ENCODE measurements at regions not wholly inside any gene's neighbourhood (a gene's known extent, or its start where the extent isn't known, plus 50 kb on each side); places are given as distances from the start of the nearest gene placed in this dataset.

GRCh38 chr11:96620464-96621044, 230.7 kb downstream of the JRKL start:
- no peak overlapping the region for H2AFZ ChIP-seq (ENCODE audit: low read depth, low read length)
- no peaks in the 10 kb centered on the region for H3K4me1 ChIP-seq (ENCODE audit: low read length)
- no peak overlapping the region for H3K9ac ChIP-seq (ENCODE audit: low read length)
- H3K4me2 ChIP-seq (ENCODE audit: low read length), result no peak overlapping the region
- H3K9me3 ChIP-seq (ENCODE audit: insufficient read depth, low read length), result no peaks in the 10 kb centered on the region
- no peaks in the 10 kb centered on the region for H3K27me3 ChIP-seq (ENCODE audit: low read depth, low read length)
- no peak for TF ChIP-seq CTCF (IDR thresholded peaks at IDR 0.05; ENCODE audit: low read depth, low read length)
- no peak for TF ChIP-seq EZH2phosphoT487 (IDR thresholded peaks at IDR 0.05; ENCODE audit: low read depth)
- H3K4me3 ChIP-seq (ENCODE audit: low read length), result no peak overlapping the region
- no peak overlapping the region for H3K27ac ChIP-seq (ENCODE audit: low read length)
- no peaks in the 10 kb centered on the region for H3K36me3 ChIP-seq (replicated peaks; ENCODE audit: low read depth, low read length)
- H4K20me1 ChIP-seq (ENCODE audit: insufficient read depth, low read length), result no peaks in the 10 kb centered on the region
- H3K79me2 ChIP-seq (ENCODE audit: low read length), result no peaks in the 10 kb centered on the region

DNA sequence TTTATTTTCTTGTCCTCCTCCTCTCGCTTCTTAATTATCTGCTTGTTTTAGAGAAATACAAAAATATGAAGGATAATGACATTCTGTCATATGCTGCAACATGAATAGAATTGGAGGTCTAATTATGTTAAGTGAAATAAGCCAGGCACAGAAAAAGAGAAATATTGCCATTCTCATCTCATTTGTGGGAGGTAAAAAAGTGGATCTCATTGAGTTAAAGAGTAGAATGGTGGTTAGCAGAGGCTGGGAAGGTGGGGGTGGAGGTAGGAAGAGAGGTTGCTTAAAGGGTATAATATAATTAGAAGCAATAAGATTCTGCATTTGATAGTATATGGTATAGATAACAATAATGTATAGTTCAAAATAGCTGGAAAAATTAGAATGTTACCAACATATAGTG, 231.3 kb downstream of the JRKL start:
- H2AFZ ChIP-seq (ENCODE audit: low read depth, low read length), result no peak overlapping the region
- no peak overlapping the region for H3K4me2 ChIP-seq (ENCODE audit: low read length)
- no peak for TF ChIP-seq EZH2phosphoT487 (IDR thresholded peaks at IDR 0.05; ENCODE audit: low read depth)
- TF ChIP-seq CTCF (IDR thresholded peaks at IDR 0.05; ENCODE audit: low read depth, low read length), result no peak
- H3K9me3 ChIP-seq (ENCODE audit: insufficient read depth, low read length), result no peaks in the 10 kb centered on the region
- no peaks in the 10 kb centered on the region for H3K36me3 ChIP-seq (replicated peaks; ENCODE audit: low read depth, low read length)
- H3K4me1 ChIP-seq (ENCODE audit: low read length), result no peaks in the 10 kb centered on the region
- no peak overlapping the region for H3K4me3 ChIP-seq (ENCODE audit: low read length)
- H3K9ac ChIP-seq (ENCODE audit: low read length), result no peak overlapping the region
- H3K27me3 ChIP-seq (ENCODE audit: low read depth, low read length), result no peaks in the 10 kb centered on the region
- H3K27ac ChIP-seq (ENCODE audit: low read length), result no peak overlapping the region
- no peaks in the 10 kb centered on the region for H3K79me2 ChIP-seq (ENCODE audit: low read length)
- no peaks in the 10 kb centered on the region for H4K20me1 ChIP-seq (ENCODE audit: insufficient read depth, low read length)

DNA sequence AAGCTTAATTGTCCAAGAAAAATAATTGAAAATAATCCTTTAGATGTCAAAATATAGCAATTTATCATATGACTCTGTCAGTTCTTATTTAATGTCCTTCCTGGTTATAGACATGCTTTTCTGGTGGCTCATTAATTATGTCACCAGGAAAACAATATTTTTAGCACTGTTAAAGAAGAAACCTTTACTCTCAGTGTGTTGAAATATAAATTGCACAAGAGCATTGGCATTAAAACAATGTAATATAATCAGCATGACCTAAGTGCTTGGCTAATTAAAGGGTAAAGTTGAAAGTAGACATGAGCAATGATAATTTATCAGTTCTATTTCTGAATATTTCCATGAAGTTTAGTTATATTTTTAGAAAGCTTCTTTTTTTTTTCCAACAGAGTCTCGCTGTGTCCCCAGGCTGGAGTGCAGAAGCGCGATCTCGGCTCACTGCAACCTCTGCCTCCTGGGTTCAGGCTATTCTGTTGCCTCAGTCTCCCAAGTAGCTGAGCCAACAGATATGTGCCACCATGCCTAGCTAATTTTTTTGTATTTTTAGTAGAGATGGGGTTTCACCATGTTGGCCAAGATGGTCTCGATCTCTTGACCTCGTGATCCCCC, 232.3 kb downstream of the JRKL start:
- H3K27ac ChIP-seq (ENCODE audit: low read length), result no peak overlapping the region
- H3K36me3 ChIP-seq (replicated peaks; ENCODE audit: low read depth, low read length), result no peaks in the 10 kb centered on the region
- TF ChIP-seq EZH2phosphoT487 (IDR thresholded peaks at IDR 0.05; ENCODE audit: low read depth) (no peak), CTCF (IDR thresholded peaks at IDR 0.05; ENCODE audit: low read depth, low read length) (no peak)
- H3K9ac ChIP-seq (ENCODE audit: low read length), result no peak overlapping the region
- H3K4me3 ChIP-seq (ENCODE audit: low read length), result no peak overlapping the region
- H3K4me2 ChIP-seq (ENCODE audit: low read length), result no peak overlapping the region
- no peaks in the 10 kb centered on the region for H3K9me3 ChIP-seq (ENCODE audit: insufficient read depth, low read length)
- H2AFZ ChIP-seq (ENCODE audit: low read depth, low read length), result no peak overlapping the region
- H3K27me3 ChIP-seq (ENCODE audit: low read depth, low read length), result no peaks in the 10 kb centered on the region
- no peaks in the 10 kb centered on the region for H3K79me2 ChIP-seq (ENCODE audit: low read length)
- no peaks in the 10 kb centered on the region for H4K20me1 ChIP-seq (ENCODE audit: insufficient read depth, low read length)
- H3K4me1 ChIP-seq (ENCODE audit: low read length), result no peaks in the 10 kb centered on the region

DNA sequence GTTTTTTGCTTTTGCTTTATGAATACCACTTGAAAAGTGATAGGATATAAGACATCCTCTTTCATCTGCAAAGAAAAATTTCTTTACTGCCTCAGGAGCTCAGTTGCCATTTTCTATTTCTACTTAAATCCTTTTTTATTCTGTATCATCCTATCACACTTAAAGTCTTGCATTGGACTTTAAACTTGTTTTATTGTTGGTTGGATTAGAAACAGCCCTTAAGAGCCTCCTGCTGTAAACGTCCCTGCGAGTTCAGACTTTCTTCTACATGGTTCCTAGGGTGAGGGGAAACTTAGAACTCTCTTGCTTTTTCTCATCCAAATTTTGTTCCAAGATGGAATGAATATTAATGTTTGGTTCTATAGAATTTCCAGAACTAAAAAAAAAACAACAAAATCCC, 234.3 kb downstream of the JRKL start:
- Histone ChIP-seq H3K79me2 (ENCODE audit: low read length) (no peaks in the 10 kb centered on the region), H2AFZ (ENCODE audit: low read depth, low read length) (no peak overlapping the region), H4K20me1 (ENCODE audit: insufficient read depth, low read length) (no peaks in the 10 kb centered on the region), H3K27ac (ENCODE audit: low read length) (no peak overlapping the region), H3K27me3 (ENCODE audit: low read depth, low read length) (no peaks in the 10 kb centered on the region), H3K4me1 (ENCODE audit: low read length) (no peaks in the 10 kb centered on the region), H3K9me3 (ENCODE audit: insufficient read depth, low read length) (no peaks in the 10 kb centered on the region), H3K4me3 (ENCODE audit: low read length) (no peak overlapping the region), H3K36me3 (replicated peaks; ENCODE audit: low read depth, low read length) (no peaks in the 10 kb centered on the region), H3K4me2 (ENCODE audit: low read length) (no peak overlapping the region), H3K9ac (ENCODE audit: low read length) (no peak overlapping the region)
- TF ChIP-seq EZH2phosphoT487 (IDR thresholded peaks at IDR 0.05; ENCODE audit: low read depth) (no peak), CTCF (IDR thresholded peaks at IDR 0.05; ENCODE audit: low read depth, low read length) (no peak)

Data from OCI-LY3 (cell line).